ENCODE measurements at regions not wholly inside any gene's neighbourhood (a gene's known extent, or its start where the extent isn't known, plus 50 kb on each side); places are given as distances from the start of the nearest gene placed in this dataset.
A peak's percentile ranks its signal among the peaks of the same experiment; 100 is the strongest.

DNA sequence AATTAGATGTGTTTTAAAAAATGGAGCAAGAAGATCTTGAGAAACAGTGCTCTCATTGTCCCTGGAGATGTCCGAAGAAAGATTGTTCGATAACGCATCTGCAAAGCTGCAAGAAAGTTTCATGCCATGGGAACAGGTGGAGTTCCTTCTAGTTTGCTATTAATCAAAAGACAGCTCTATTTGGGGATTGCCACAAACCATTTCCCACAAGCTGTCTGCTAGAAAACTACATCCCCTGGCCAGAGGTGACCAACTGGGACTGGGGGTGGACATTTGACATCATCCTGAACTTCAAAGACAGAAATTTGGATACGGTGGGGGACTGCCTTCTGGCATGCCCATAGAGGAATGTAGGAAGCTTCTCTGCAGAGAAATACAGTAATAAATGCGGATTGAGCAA is 50.8 kb upstream of the OSMR start:
- DNase-seq, result no peak

DNA sequence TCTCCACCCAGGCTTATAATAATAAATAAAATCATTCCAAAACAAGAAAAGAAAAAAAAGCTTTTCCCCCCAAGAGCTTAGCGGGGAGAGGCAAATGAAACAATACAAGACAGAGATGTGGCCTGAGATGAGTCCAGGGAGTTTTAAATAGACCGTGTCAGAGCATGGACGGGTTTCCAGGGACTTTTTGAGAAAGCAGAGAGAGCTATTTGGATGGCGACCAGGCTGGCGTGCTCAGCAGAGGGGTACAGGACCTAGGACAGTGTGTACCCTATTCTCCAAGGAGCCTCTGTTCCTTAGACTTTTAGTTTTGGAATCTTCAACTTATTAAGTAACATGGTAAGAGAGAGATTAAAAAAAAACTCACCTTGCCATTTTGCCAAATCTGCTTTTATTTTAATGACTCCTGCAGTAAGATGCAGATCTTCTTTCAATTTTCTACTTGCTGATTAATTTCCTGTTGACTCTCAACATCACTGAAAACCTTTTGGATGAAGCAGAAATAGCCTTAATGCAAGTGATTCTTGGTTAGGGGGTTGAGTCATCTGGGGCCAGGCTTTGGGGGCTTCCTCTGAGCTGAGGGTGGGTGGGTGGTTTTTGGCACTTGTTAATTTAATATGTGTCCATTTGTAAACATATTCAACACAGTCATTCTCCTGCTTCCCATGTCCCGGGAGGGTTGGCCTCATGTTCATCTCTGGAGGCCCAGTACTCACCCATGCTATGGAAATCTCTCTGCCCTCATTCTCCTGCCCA is 49.6 kb upstream of the OSMR start:
- DNase-seq, result peak; percentile 39
